B cell (primary cell): ENCODE measurements at regions not wholly inside any gene's neighbourhood (a gene's known extent, or its start where the extent isn't known, plus 50 kb on each side); places are given as distances from the start of the nearest gene placed in this dataset.

Source experiments
- EZH2 ChIP-seq: IDR thresholded peaks from 2 replicates; pipeline ENCODE4 v1.6.1; 2012; ENCODE audit warnings: borderline replicate concordance, low read depth, mild to moderate bottlenecking, moderate library complexity, low read length; ENCODE audit not compliant: insufficient read depth, poor library complexity, severe bottlenecking
- TF ChIP-seq, protein P1 (sequence below): fragments of 200-600 bp; IDR thresholded peaks from one replicate; pipeline ENCODE4 v1.8.0; 2022; ENCODE audit warnings: antibody characterized with exemption, mild to moderate bottlenecking

DNA sequence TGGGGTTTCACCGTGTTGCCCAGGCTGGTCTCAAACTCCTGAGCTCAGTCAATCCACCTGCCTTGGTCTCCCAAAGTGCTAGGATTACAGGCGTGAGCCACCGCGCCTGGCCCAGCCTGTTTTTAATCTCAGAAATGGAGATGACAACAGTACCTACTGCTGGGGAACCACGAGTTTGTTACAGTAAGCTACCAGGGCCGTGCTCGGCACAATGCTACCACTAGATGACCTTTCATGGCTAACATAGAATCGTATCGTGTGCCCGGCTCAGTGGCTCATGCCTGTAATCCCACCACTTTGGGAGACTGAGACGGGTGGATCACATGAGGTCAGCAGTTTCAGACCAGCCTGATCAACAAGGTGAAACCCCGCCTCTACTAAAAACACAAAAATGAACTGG lies 90.8 kb upstream of the SLC34A2 start:
- TF ChIP-seq, protein P1, sequence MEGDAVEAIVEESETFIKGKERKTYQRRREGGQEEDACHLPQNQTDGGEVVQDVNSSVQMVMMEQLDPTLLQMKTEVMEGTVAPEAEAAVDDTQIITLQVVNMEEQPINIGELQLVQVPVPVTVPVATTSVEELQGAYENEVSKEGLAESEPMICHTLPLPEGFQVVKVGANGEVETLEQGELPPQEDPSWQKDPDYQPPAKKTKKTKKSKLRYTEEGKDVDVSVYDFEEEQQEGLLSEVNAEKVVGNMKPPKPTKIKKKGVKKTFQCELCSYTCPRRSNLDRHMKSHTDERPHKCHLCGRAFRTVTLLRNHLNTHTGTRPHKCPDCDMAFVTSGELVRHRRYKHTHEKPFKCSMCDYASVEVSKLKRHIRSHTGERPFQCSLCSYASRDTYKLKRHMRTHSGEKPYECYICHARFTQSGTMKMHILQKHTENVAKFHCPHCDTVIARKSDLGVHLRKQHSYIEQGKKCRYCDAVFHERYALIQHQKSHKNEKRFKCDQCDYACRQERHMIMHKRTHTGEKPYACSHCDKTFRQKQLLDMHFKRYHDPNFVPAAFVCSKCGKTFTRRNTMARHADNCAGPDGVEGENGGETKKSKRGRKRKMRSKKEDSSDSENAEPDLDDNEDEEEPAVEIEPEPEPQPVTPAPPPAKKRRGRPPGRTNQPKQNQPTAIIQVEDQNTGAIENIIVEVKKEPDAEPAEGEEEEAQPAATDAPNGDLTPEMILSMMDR: no peak
- TF ChIP-seq EZH2: no peak
